ENCODE measurements at regions not wholly inside any gene's neighbourhood (a gene's known extent, or its start where the extent isn't known, plus 50 kb on each side); places are given as distances from the start of the nearest gene placed in this dataset.

DNA sequence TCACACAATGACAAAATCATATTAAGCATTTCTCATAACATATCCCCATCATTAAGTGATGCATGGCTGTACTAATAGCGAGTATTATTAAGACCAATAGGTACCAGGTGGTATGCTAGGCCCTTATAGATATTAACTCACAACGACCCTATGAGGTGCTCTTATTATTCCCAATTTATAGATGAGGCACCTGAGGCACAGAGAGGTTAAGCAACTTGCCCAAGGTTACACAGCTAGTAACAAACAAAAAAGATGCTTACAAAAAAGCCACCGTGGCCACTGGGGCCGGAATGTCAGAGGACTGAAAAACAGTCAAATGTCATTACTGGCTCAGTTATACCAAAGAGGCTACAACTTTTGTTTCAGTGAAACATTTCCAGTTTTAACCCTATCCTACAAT lies 96.0 kb downstream of the OR13A1 start:
- TF ChIP-seq, protein P1, sequence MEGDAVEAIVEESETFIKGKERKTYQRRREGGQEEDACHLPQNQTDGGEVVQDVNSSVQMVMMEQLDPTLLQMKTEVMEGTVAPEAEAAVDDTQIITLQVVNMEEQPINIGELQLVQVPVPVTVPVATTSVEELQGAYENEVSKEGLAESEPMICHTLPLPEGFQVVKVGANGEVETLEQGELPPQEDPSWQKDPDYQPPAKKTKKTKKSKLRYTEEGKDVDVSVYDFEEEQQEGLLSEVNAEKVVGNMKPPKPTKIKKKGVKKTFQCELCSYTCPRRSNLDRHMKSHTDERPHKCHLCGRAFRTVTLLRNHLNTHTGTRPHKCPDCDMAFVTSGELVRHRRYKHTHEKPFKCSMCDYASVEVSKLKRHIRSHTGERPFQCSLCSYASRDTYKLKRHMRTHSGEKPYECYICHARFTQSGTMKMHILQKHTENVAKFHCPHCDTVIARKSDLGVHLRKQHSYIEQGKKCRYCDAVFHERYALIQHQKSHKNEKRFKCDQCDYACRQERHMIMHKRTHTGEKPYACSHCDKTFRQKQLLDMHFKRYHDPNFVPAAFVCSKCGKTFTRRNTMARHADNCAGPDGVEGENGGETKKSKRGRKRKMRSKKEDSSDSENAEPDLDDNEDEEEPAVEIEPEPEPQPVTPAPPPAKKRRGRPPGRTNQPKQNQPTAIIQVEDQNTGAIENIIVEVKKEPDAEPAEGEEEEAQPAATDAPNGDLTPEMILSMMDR (conservative IDR thresholded peaks at IDR 0.05; ENCODE audit: low read depth in 2 of 2): no peak
- no peak for TF ChIP-seq EZH2phosphoT487 (IDR thresholded peaks at IDR 0.05; ENCODE audit: unreplicated experiment)
- TF ChIP-seq, protein P2, sequence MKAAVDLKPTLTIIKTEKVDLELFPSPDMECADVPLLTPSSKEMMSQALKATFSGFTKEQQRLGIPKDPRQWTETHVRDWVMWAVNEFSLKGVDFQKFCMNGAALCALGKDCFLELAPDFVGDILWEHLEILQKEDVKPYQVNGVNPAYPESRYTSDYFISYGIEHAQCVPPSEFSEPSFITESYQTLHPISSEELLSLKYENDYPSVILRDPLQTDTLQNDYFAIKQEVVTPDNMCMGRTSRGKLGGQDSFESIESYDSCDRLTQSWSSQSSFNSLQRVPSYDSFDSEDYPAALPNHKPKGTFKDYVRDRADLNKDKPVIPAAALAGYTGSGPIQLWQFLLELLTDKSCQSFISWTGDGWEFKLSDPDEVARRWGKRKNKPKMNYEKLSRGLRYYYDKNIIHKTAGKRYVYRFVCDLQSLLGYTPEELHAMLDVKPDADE (IDR thresholded peaks at IDR 0.05): no peak
- TF ChIP-seq POLR2AphosphoS5 (IDR thresholded peaks at IDR 0.05; ENCODE audit: low read depth): no peak
- TF ChIP-seq, protein P3, sequence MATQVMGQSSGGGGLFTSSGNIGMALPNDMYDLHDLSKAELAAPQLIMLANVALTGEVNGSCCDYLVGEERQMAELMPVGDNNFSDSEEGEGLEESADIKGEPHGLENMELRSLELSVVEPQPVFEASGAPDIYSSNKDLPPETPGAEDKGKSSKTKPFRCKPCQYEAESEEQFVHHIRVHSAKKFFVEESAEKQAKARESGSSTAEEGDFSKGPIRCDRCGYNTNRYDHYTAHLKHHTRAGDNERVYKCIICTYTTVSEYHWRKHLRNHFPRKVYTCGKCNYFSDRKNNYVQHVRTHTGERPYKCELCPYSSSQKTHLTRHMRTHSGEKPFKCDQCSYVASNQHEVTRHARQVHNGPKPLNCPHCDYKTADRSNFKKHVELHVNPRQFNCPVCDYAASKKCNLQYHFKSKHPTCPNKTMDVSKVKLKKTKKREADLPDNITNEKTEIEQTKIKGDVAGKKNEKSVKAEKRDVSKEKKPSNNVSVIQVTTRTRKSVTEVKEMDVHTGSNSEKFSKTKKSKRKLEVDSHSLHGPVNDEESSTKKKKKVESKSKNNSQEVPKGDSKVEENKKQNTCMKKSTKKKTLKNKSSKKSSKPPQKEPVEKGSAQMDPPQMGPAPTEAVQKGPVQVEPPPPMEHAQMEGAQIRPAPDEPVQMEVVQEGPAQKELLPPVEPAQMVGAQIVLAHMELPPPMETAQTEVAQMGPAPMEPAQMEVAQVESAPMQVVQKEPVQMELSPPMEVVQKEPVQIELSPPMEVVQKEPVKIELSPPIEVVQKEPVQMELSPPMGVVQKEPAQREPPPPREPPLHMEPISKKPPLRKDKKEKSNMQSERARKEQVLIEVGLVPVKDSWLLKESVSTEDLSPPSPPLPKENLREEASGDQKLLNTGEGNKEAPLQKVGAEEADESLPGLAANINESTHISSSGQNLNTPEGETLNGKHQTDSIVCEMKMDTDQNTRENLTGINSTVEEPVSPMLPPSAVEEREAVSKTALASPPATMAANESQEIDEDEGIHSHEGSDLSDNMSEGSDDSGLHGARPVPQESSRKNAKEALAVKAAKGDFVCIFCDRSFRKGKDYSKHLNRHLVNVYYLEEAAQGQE (IDR thresholded peaks at IDR 0.05; ENCODE audit: unreplicated experiment): no peak
